Natural killer cell (primary cell): ENCODE measurements at regions not wholly inside any gene's neighbourhood (a gene's known extent, or its start where the extent isn't known, plus 50 kb on each side); places are given as distances from the start of the nearest gene placed in this dataset.

Experiments
- ATAC-seq, 3 donors: fragments of 150-1000 bp in 2 of 3; fragments of 200-7000 bp in 1 of 3; cut with Tn5 transposase; 1 replicate in 1 of 3; 2 replicates in 2 of 3; pipeline ENCODE4 v1.10.0; 2021; ENCODE audit warnings: mild to moderate bottlenecking in 2 of 3, moderate library complexity in 2 of 3
- DNase-seq, 2 donors: peaks; one replicate each; pipeline versions ENCODE4 v3.0.0 to v3.0.0-alpha.2; 2013 to 2021; ENCODE audit warnings: mixed read lengths in 1 of 2
- H3K27ac ChIP-seq: one replicate; pipeline ENCODE4 v1.5.1; 2013; ENCODE audit warnings: mild to moderate bottlenecking, low read length
- H3K27me3 ChIP-seq: one replicate; pipeline ENCODE4 v1.6.1; 2013; ENCODE audit warnings: low read length; ENCODE audit not compliant: control insufficient read depth, insufficient read depth
- H3K36me3 ChIP-seq: one replicate; pipeline ENCODE4 v1.6.1; 2013; ENCODE audit warnings: low read length; ENCODE audit not compliant: control insufficient read depth, insufficient read depth
- H3K4me1 ChIP-seq: one replicate; pipeline ENCODE4 v1.6.1; 2013; ENCODE audit warnings: low read length; ENCODE audit not compliant: control insufficient read depth, insufficient read depth
- H3K4me3 ChIP-seq: one replicate; pipeline ENCODE4 v1.5.1; 2013; ENCODE audit warnings: low read length
- H3K9me3 ChIP-seq: one replicate; pipeline ENCODE4 v1.6.1; 2013; ENCODE audit warnings: low read length; ENCODE audit not compliant: control insufficient read depth, insufficient read depth
- H3K27ac Mint-ChIP-seq, 2 donors: one replicate each; pipeline ENCODE4 v1.8.0; 2022; ENCODE audit warnings: mild to moderate bottlenecking in 2 of 2, mixed read lengths in 2 of 2, moderate library complexity in 1 of 2
- H3K27me3 Mint-ChIP-seq, 2 donors: one replicate each; pipeline ENCODE4 v1.8.0; 2022; ENCODE audit warnings: low read depth in 2 of 2, mixed read lengths in 2 of 2
- H3K36me3 Mint-ChIP-seq: one replicate; pipeline ENCODE4 v1.8.0; 2022; ENCODE audit warnings: mixed read lengths
- H3K4me1 Mint-ChIP-seq, 2 donors: one replicate each; pipeline ENCODE4 v1.8.0; 2022; ENCODE audit warnings: mixed read lengths in 2 of 2
- H3K4me3 Mint-ChIP-seq: one replicate; pipeline ENCODE4 v1.8.0; 2022; ENCODE audit warnings: mild to moderate bottlenecking, moderate library complexity, mixed read lengths
- H3K9me3 Mint-ChIP-seq, 2 donors: one replicate each; pipeline ENCODE4 v1.8.0; 2022; ENCODE audit warnings: mixed read lengths in 2 of 2
- CTCF ChIP-seq: fragments of 200-600 bp; IDR thresholded peaks from one replicate; pipeline ENCODE4 v1.8.0; 2022; ENCODE audit warnings: antibody characterized with exemption
- WGBS: methylation state at CpG from one replicate; pipeline ENCODE4 v1.1.7; 2013; ENCODE audit warnings: missing lambda C conversion rate; ENCODE audit not compliant: insufficient coverage; 5-methylcytosine and 5-hydroxymethylcytosine counted together
- intact Hi-C: fragments of 100-400 bp; cut with micrococcal nuclease; formaldehyde crosslinking; loops from one replicate; pipeline ENCODE4 v1.14.2; 2022

DNA sequence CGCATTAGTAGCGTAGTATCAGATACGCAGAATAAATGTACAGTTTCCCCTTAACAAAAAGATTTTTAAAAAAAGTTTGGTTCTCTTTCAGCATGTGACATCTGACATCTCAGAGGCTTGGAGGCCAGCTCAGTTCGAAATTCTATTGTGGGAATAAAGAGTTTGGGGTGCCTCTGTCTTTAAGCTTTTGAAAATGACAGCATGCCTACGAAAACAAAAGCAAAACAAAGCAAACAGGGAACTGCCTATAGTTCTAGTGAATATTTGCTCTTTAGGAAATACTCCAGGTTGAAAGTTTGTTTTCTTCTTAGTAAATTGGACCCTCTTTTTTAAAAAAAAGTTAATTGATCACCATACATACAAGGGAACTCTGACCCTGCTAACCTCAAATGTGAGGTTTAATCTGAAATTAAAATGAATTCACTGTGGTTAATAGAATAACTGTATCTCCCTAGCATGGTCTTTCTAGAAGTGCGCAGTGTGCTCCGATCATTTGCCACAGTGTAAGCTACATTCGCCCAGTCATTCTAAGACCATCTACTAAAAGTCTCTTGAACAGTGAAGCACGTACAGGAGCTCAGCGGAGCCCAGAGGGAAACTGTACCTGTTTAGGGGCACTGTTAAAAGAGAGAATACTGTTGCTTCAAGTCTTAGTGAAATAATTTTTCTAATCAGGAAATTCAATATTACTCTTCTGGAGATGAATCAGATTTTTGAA lies 347.0 kb upstream of the CDH2 start:
- no peaks in the 10 kb centered on the region for H3K27me3 Mint-ChIP-seq
- ATAC-seq (no peak), DNase-seq (no peak)
- Histone ChIP-seq H3K36me3 (no peaks in the 10 kb centered on the region), H3K4me1 (no peaks in the 10 kb centered on the region), H3K27ac (no peak overlapping the region), H3K4me3 (no peak overlapping the region), H3K27me3 (no peaks in the 10 kb centered on the region), H3K9me3 (no peaks in the 10 kb centered on the region)
- H3K4me3 Mint-ChIP-seq = no peak overlapping the region
- H3K9me3 Mint-ChIP-seq = no peaks in the 10 kb centered on the region
- TF ChIP-seq CTCF = no peak
- intact Hi-C loops = no loop called here
- H3K27ac Mint-ChIP-seq = no peak overlapping the region
- no peaks in the 10 kb centered on the region for H3K36me3 Mint-ChIP-seq
- 83% methylated on average over 10 of the region's 10 CpGs for WGBS
- no peaks in the 10 kb centered on the region for H3K4me1 Mint-ChIP-seq

- no peaks in the 10 kb centered on the region for H3K4me1 ChIP-seq
- no peak overlapping the region for H3K4me3 ChIP-seq
- H3K27ac ChIP-seq = no peak overlapping the region
- H3K36me3 ChIP-seq = no peaks in the 10 kb centered on the region
- Mint-ChIP-seq H3K36me3 (no peaks in the 10 kb centered on the region), H3K4me1 (no peaks in the 10 kb centered on the region), H3K27me3 (no peaks in the 10 kb centered on the region), H3K9me3 (peaks cover 0 to 2% of the 10 kb centered on the region in 2 donors), H3K27ac (no peak overlapping the region), H3K4me3 (no peak overlapping the region)
- DNase-seq = no peak
- no peaks in the 10 kb centered on the region for H3K9me3 ChIP-seq
- intact Hi-C loops = no loop called here
- TF ChIP-seq CTCF = no peak
- no peak for ATAC-seq
- WGBS = 84% methylated on average over 4 of the region's 4 CpGs
- no peaks in the 10 kb centered on the region for H3K27me3 ChIP-seq
Observed at GRCh38 chr18:28522236-28522635, 345.3 kb upstream of the CDH2 start.

DNA sequence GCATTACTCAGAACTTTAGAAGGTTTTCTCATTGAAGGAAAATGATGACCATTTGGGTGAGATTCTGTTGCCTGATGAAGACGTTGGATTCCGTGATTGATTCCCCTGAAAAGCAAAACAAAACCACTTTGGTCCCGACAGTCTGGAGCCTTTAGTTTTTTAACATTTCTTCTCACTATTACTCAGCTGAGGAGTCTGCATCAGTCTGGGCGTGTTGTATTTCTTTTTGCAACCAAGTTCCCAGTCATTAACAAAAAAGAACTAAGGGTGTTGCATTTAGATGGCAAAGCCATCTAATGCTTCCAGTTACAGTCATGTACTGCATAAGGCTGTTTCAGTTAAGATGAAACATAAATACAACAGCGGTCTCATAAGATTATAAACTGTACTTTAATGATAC lies 343.1 kb upstream of the CDH2 start:
- Histone ChIP-seq H3K36me3 (no peaks in the 10 kb centered on the region), H3K27me3 (no peaks in the 10 kb centered on the region), H3K9me3 (no peaks in the 10 kb centered on the region), H3K4me1 (no peaks in the 10 kb centered on the region), H3K4me3 (no peak overlapping the region), H3K27ac (no peak overlapping the region)
- H3K27me3 Mint-ChIP-seq = no peaks in the 10 kb centered on the region
- H3K4me3 Mint-ChIP-seq = no peak overlapping the region
- H3K4me1 Mint-ChIP-seq = no peaks in the 10 kb centered on the region
- no peak overlapping the region for H3K27ac Mint-ChIP-seq
- no peak for ATAC-seq
- intact Hi-C loops = no loop called here
- no peaks in the 10 kb centered on the region for H3K36me3 Mint-ChIP-seq
- no peak for TF ChIP-seq CTCF
- 94% methylated on average over 5 of the region's 5 CpGs for WGBS
- peaks cover 2 to 4% of the 10 kb centered on the region in 2 donors for H3K9me3 Mint-ChIP-seq
- no peak for DNase-seq

GRCh38 chr18:28514699-28515098 lies 337.8 kb upstream of the CDH2 start:
- H3K9me3 ChIP-seq = no peaks in the 10 kb centered on the region
- H3K4me1 ChIP-seq = no peaks in the 10 kb centered on the region
- no peaks in the 10 kb centered on the region for H3K36me3 Mint-ChIP-seq
- H3K27ac ChIP-seq = no peak overlapping the region
- no peak overlapping the region for H3K27ac Mint-ChIP-seq
- H3K9me3 Mint-ChIP-seq = peaks cover 9% of the 10 kb centered on the region in 2 donors
- H3K4me3 ChIP-seq = no peak overlapping the region
- H3K27me3 ChIP-seq = no peaks in the 10 kb centered on the region
- no peak overlapping the region for H3K4me3 Mint-ChIP-seq
- no peak for TF ChIP-seq CTCF
- no peaks in the 10 kb centered on the region for H3K4me1 Mint-ChIP-seq
- no peaks in the 10 kb centered on the region for H3K36me3 ChIP-seq
- no peak for ATAC-seq
- WGBS = 92% methylated on average over 6 of the region's 6 CpGs
- intact Hi-C loops = no loop called here
- H3K27me3 Mint-ChIP-seq = no peaks in the 10 kb centered on the region
- DNase-seq = no peak
